CMK (cell line): ENCODE measurements at regions not wholly inside any gene's neighbourhood (a gene's known extent, or its start where the extent isn't known, plus 50 kb on each side); places are given as distances from the start of the nearest gene placed in this dataset.
"Not testable (repeated sequence)": the region's sequence is repeated elsewhere in the genome, so short reads cannot be mapped to it uniquely, and the experiment has no call there.

Experiments used
- DNase-seq: peaks from one replicate; pipeline ENCODE4 v3.0.0-alpha.2; 2010; ENCODE audit warnings: low read depth

- DNase-seq = no peak
Measured at GRCh38 chr2:123359636-123360035, 665.5 kb upstream of the CNTNAP5 start.

- DNase-seq = no peak
Measured at GRCh38 chr2:123362671-123363440, 662.2 kb upstream of the CNTNAP5 start.

GRCh38 chr2:123363826-123364225 lies 661.3 kb upstream of the CNTNAP5 start:
- no peak for DNase-seq

GRCh38 chr2:123364243-123364896 lies 660.7 kb upstream of the CNTNAP5 start:
- no peak for DNase-seq

GRCh38 chr2:123366239-123366837 lies 658.7 kb upstream of the CNTNAP5 start:
- DNase-seq = no peak

GRCh38 chr2:123370186-123370585 lies 654.9 kb upstream of the CNTNAP5 start:
- DNase-seq = no peak

- DNase-seq = no peak
Measured at GRCh38 chr2:123371535-123371934, 653.6 kb upstream of the CNTNAP5 start.

- DNase-seq = no peak
Measured at GRCh38 chr2:123380370-123380935, 644.6 kb upstream of the CNTNAP5 start.

GRCh38 chr2:123415678-123416077 lies 609.4 kb upstream of the CNTNAP5 start:
- no peak for DNase-seq

GRCh38 chr2:123419976-123420375 lies 605.1 kb upstream of the CNTNAP5 start:
- DNase-seq = no peak

- no peak for DNase-seq
Measured at GRCh38 chr2:123434546-123435395, 590.3 kb upstream of the CNTNAP5 start.

GRCh38 chr2:123438251-123438650 lies 586.8 kb upstream of the CNTNAP5 start:
- DNase-seq = no peak

- DNase-seq = no peak
Measured at GRCh38 chr2:123438675-123439074, 586.4 kb upstream of the CNTNAP5 start.

GRCh38 chr2:123448801-123449200 lies 576.3 kb upstream of the CNTNAP5 start:
- DNase-seq = no peak

- no peak for DNase-seq
Measured at GRCh38 chr2:123451542-123451941, 573.5 kb upstream of the CNTNAP5 start.

GRCh38 chr2:123453046-123453700 lies 571.9 kb upstream of the CNTNAP5 start:
- no peak for DNase-seq

GRCh38 chr2:123453772-123454171 lies 571.3 kb upstream of the CNTNAP5 start:
- DNase-seq = no peak

GRCh38 chr2:123455234-123455633 lies 569.9 kb upstream of the CNTNAP5 start:
- DNase-seq = not testable (repeated sequence)

GRCh38 chr2:123456416-123456815 lies 568.7 kb upstream of the CNTNAP5 start:
- no peak for DNase-seq

GRCh38 chr2:123463886-123464285 lies 561.2 kb upstream of the CNTNAP5 start:
- DNase-seq = no peak

GRCh38 chr2:123468071-123468470 lies 557.0 kb upstream of the CNTNAP5 start:
- no peak for DNase-seq
